GM10248 (cell line): ENCODE measurements at regions not wholly inside any gene's neighbourhood (a gene's known extent, or its start where the extent isn't known, plus 50 kb on each side); places are given as distances from the start of the nearest gene placed in this dataset.

ENCODE experiments used
- CTCF ChIA-PET: fragments of 300-600 bp; sonication (Branson Sonifier 250); formaldehyde crosslinking; extraction: SDS; loops from one replicate; lab custom pipeline; 2021; ENCODE audit warnings: antibody characterized with exemption; lab: Yijun Ruan, JAX
- POLR2A ChIA-PET: fragments of 350-650 bp; sonication (Branson Sonifier 250); formaldehyde crosslinking; extraction: SDS; loops from one replicate; lab custom pipeline; 2020; ENCODE audit warnings: antibody characterized with exemption; lab: Yijun Ruan, JAX
- DNase-seq: peaks from one replicate; pipeline ENCODE4 v3.0.0; 2012; ENCODE audit errors: extremely low spot score
- TF ChIP-seq, protein P1 (sequence below): IDR thresholded peaks from 2 replicates; pipeline ENCODE4 v1.5.1; 2012; ENCODE audit warnings: mild to moderate bottlenecking, low read depth; ENCODE audit errors: extremely low read depth, missing control alignments, control extremely low read depth

DNA sequence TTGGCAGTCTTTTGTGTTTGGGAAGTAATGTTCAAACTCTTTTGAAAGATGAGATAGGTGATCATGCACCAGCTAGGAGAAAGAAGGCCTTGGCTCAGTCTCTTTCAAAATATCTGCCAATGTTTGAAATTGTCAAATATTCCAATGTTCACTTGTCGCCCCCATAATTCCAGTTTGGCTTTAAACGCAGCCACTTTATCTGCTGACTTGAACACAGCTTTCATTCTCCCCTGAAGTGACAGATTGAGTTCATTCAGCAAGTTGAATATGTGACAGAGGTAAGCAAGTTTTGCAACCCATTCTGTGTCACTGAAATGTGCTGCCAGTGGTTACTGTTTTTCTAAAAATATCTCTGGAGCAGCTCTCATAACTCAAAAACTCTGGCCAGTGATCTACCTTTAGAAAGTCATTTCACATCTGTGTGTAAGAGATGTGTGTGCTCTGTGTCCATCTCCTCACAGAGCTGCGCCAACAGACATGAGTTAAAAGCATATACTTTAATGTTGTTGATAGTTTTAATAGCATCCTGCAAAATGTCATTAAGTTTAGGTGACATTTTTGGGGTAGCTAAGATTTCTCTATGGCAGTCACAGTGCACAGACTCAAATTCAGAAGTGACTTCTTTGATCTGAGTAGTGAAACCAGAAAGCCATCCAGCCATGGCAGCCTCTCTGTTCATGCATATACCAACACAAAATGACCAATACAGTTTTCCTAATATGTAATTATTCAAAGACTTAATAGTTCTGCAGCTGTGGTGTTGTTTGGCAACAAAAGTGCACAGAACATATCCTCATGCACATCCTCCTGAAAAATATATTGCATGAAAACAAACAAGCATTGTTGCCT, 614.3 kb upstream of the MIS18BP1 start:
- ChIA-PET POLR2A (no interaction called here), CTCF (no interaction called here)
- TF ChIP-seq, protein P1, sequence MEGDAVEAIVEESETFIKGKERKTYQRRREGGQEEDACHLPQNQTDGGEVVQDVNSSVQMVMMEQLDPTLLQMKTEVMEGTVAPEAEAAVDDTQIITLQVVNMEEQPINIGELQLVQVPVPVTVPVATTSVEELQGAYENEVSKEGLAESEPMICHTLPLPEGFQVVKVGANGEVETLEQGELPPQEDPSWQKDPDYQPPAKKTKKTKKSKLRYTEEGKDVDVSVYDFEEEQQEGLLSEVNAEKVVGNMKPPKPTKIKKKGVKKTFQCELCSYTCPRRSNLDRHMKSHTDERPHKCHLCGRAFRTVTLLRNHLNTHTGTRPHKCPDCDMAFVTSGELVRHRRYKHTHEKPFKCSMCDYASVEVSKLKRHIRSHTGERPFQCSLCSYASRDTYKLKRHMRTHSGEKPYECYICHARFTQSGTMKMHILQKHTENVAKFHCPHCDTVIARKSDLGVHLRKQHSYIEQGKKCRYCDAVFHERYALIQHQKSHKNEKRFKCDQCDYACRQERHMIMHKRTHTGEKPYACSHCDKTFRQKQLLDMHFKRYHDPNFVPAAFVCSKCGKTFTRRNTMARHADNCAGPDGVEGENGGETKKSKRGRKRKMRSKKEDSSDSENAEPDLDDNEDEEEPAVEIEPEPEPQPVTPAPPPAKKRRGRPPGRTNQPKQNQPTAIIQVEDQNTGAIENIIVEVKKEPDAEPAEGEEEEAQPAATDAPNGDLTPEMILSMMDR, result no peak

DNA sequence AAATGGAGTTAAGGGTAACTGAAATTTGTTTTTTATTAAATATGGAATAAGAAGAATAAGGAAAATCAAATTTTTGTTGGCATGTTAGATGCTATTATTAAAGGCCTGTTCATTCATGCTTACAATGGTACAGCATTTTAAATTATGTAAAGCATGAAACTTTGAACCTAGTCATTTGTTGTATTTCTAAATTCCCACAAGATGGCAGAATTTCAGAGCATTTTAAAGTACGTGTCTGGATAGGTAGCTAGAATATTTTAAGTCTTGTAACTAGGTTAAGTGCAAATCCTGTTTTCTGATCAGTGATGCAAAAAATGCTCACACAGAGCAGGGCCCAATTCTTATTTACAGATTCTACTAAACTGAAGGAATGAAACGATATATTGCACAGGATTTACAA, 585.6 kb upstream of the MIS18BP1 start:
- CTCF ChIA-PET, result interaction anchor here (0.6 to 1.4 kb wide), 3 partner anchors 30 to 203 kb away, joined by 3 to 4 read pairs (median 3); no protein-coding TSS in a partner anchor
- no peak for DNase-seq
- TF ChIP-seq, protein P1, result peak; percentile 5
- POLR2A ChIA-PET, result no interaction called here

More for the DNA sequence above, 614.3 kb upstream of the MIS18BP1 start:
- DNase-seq, result no peak

DNA sequence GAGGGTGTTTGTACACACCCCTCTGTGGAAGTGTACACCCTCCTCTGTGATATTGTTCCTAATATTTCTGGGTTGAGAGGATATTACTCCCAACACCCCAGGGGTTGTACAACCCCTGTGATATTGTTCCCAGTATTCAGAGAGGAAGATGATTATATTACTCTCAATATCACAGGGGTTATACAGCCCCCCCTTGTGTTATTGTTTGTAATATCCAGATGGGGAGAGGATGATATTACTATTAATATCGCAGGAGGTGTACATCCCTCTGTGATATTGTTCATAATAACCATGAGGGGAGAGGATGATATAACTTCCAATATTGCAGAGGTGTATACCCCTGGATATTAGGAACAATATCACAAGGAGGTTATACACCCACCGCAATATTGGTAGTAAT, 566.1 kb upstream of the MIS18BP1 start:
- ChIA-PET CTCF (no interaction called here), POLR2A (no interaction called here)
- TF ChIP-seq, protein P1, result no peak
- no peak for DNase-seq

DNA sequence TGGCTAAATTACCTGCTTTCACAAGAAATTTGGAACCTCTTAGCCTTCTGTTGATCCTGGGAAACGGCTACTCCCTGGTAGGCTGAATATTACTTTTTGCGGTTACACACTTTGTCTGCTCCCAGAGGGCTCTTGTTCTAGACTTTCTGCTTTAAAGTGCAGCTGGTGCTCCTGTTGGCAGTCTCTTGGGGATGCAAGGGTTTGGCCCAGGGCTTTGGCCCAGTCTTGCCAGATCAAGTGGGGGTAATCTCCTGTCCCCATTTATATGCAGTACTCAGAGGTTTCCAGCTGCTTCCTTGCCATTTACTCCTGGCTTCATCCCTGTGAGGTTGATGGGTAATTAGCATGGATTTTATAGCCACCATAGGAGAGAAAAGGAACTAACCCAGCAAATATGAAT, 558.2 kb upstream of the MIS18BP1 start:
- POLR2A ChIA-PET, result no interaction called here

DNA sequence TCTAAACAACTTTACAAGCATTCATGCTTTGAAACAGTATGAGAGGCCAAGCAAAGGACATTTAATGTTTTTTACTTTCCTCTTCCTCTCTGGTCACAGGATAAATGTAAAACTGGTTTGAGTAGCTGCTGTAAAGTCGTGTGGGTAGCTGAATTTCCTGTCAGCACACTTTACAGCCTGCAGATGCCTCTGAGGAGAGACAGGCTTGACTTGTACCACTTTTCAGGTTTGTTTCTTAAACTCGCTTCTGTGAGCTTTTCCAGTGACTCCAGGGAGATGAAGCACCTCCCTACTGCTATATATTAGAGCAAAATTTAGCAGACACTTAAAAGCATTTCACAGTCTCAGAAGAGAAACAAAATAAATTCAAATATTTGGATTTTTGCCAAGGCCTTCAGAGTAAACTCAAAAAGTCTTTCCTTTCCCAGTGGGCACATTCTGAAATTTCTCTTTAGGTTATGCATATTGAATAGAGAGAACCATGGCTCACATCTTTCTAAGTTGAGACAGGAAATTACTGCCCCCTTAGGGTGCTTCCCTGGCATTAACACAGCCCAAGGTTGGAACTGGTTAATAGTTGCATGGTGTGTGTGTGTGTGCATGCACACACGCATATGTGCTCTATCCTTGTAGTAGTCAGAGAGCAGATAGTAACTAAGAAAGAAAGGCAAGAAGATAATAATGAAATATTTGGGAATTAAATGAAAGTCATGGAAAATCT, 557.3 kb upstream of the MIS18BP1 start:
- ChIA-PET CTCF (no interaction called here), POLR2A (no interaction called here)
- TF ChIP-seq, protein P1, result peak; percentile 17
- no peak for DNase-seq

More for the DNA sequence above, 558.2 kb upstream of the MIS18BP1 start:
- TF ChIP-seq, protein P1, result no peak
- CTCF ChIA-PET, result no interaction called here
- DNase-seq, result no peak

DNA sequence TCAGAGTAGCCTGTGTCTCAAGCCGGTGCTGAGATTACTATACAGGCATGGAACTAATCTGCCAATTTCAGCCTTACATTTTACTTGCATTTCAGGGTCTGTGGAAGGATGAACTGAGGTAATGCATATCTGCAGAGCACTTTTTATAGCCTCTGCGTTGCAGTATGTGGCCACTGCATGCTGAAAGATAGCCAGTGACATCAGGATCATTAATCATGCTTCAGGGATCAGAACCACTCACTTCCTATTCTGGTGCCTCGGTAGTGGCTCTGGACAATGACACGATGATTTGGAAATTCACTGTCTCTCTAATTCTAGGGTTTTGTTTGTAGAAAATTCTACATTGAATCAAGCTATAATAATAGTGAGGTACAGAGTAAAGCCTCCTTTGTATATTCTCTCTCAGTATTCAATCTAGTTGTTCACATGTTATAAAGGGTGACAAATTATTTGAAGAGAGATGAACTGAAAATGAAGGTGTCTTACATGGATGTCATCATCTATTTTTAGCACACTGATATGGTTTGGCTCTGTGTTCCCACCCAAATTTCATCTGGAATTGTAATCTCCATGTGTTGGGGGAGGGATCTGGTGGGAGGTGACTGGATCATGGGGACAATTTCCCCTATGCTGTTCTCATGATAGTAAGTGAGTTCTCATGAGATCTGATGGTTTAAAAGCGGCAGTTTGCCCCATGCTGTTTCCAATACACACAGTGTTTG, 554.3 kb upstream of the MIS18BP1 start:
- ChIA-PET CTCF (no interaction called here), POLR2A (no interaction called here)
- TF ChIP-seq, protein P1, result no peak
- DNase-seq, result no peak
